Gastrocnemius medialis (tissue), 4 donors: ENCODE measurements at regions not wholly inside any gene's neighbourhood (a gene's known extent, or its start where the extent isn't known, plus 50 kb on each side); places are given as distances from the start of the nearest gene placed in this dataset.

Experiments used
- ATAC-seq, 2 donors: fragments of 150-250 bp; one replicate each; pipeline ENCODE4 v1.9.1; 2016
- DNase-seq, 2 donors: peaks; one replicate each; pipeline ENCODE4 v3.0.0-alpha.2; 2019
- H3K27ac ChIP-seq, 4 donors: fragments of 200-600 bp; sonication (generic); 1 replicate in 1 of 4; 2 replicates in 3 of 4; pipeline ENCODE4 v1.5.1; 2016 to 2018; ENCODE audit warnings: mild to moderate bottlenecking in 2 of 4, moderate library complexity in 1 of 4
- H3K27me3 ChIP-seq, 3 donors: fragments of 200-600 bp; sonication (generic) in 2 of 3; 1 replicate in 1 of 3; 2 replicates in 2 of 3; pipeline versions ENCODE4 v1.5.1 to v1.6.0; 2016 to 2019; ENCODE audit warnings: mild to moderate bottlenecking in 1 of 3, moderate library complexity in 1 of 3
- H3K36me3 ChIP-seq, 2 donors: fragments of 200-600 bp; sonication (generic) in 1 of 2; one replicate each; pipeline ENCODE4 v1.5.1; 2017 to 2018
- H3K4me1 ChIP-seq, 2 donors: fragments of 200-600 bp; sonication (generic) in 1 of 2; one replicate each; pipeline ENCODE4 v1.5.1; 2016 to 2017; ENCODE audit warnings: mild to moderate bottlenecking in 2 of 2
- H3K4me3 ChIP-seq, 4 donors: fragments of 200-600 bp; sonication (generic) in 3 of 4; 1 replicate in 1 of 4; 2 replicates in 3 of 4; pipeline ENCODE4 v1.5.1; 2016 to 2019; ENCODE audit warnings: mild to moderate bottlenecking in 2 of 4
- H3K9me3 ChIP-seq, 3 donors: fragments of 200-600 bp; sonication (generic) in 2 of 3; 1 replicate in 1 of 3; 2 replicates in 2 of 3; pipeline ENCODE4 v1.5.1; 2016 to 2019
- POLR2A ChIP-seq, 2 donors: fragments of 450-650 bp; IDR thresholded peaks; one replicate each; pipeline ENCODE4 v1.6.1; 2017; ENCODE audit warnings: antibody characterized with exemption in 2 of 2, mild to moderate bottlenecking in 2 of 2, moderate library complexity in 2 of 2
- in situ Hi-C, 4 donors: fragments of 200-750 bp; cut with MboI; loops; one replicate each; pipeline versions ENCODE4 v1.15.0 to v1.8.0; 2017; ENCODE audit warnings: low sequenced_read_pairs in 4 of 4
- intact Hi-C: fragments of 100-400 bp; cut with DNase I; formaldehyde crosslinking; loops from one replicate; pipeline ENCODE4 v1.15.1; 2023; ENCODE audit warnings: low total_unique reads
- TF ChIP-seq, protein P1 (sequence below), 5 experiments: fragments of 450-650 bp in 3 of 5; fragments of 200-600 bp in 2 of 5; sonication (generic) in 2 of 5; IDR thresholded peaks in 4 of 5; conservative IDR thresholded peaks in 1 of 5; 1 replicate in 4 of 5; 2 replicates in 1 of 5; pipeline ENCODE4 v1.5.1; 2016 to 2019; ENCODE audit warnings: antibody characterized with exemption in 5 of 5, mild to moderate bottlenecking in 3 of 5, moderate library complexity in 3 of 5

DNA sequence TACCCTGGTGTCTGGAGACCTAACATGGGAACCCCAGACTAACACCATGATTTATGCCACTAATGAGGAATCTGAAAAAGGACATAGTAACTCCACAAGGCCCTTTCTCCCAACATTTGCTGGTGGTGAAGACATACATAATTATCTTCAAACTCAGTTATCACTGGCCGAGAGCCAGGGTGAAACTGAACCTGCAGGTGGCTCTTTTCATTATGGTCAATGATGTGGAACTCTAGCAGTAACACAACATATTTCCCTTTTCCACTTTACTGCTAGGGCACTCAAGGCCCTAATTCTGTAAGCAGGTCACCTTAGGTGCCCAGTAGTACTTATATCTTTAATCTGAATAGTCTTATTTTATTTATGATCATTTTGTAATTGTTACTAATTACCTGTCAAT lies 326.4 kb upstream of the SATB1 start:
- no peak for DNase-seq
- TF ChIP-seq POLR2A (IDR thresholded peaks at IDR 0.05): no peak
- TF ChIP-seq, protein P1, sequence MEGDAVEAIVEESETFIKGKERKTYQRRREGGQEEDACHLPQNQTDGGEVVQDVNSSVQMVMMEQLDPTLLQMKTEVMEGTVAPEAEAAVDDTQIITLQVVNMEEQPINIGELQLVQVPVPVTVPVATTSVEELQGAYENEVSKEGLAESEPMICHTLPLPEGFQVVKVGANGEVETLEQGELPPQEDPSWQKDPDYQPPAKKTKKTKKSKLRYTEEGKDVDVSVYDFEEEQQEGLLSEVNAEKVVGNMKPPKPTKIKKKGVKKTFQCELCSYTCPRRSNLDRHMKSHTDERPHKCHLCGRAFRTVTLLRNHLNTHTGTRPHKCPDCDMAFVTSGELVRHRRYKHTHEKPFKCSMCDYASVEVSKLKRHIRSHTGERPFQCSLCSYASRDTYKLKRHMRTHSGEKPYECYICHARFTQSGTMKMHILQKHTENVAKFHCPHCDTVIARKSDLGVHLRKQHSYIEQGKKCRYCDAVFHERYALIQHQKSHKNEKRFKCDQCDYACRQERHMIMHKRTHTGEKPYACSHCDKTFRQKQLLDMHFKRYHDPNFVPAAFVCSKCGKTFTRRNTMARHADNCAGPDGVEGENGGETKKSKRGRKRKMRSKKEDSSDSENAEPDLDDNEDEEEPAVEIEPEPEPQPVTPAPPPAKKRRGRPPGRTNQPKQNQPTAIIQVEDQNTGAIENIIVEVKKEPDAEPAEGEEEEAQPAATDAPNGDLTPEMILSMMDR (IDR thresholded peaks at IDR 0.05 in 4 of 5, conservative IDR thresholded peaks at IDR 0.05 in 1 of 5): no peak
- no peak overlapping the region for H3K27ac ChIP-seq
- H3K36me3 ChIP-seq: no peaks in the 10 kb centered on the region
- H3K4me3 ChIP-seq: no peak overlapping the region
- H3K9me3 ChIP-seq: no peaks in the 10 kb centered on the region
- no peaks in the 10 kb centered on the region for H3K27me3 ChIP-seq
- no peak for ATAC-seq
- in situ Hi-C loops (loop anchor here in 1 of 4 donors (25.0 kb wide), 1 partner anchor 189 kb away; no protein-coding TSS in a partner anchor), intact Hi-C loops (no loop called here)
- no peaks in the 10 kb centered on the region for H3K4me1 ChIP-seq

- DNase-seq (no peak), ATAC-seq (no peak)
- H3K9me3 ChIP-seq: no peaks in the 10 kb centered on the region
- no peaks in the 10 kb centered on the region for H3K36me3 ChIP-seq
- no peaks in the 10 kb centered on the region for H3K4me1 ChIP-seq
- H3K27me3 ChIP-seq: no peaks in the 10 kb centered on the region
- no peak overlapping the region for H3K4me3 ChIP-seq
- in situ Hi-C loops: no loop called here
- no peak overlapping the region for H3K27ac ChIP-seq
- intact Hi-C loops: no loop called here
- no peak for TF ChIP-seq POLR2A (IDR thresholded peaks at IDR 0.05)
- TF ChIP-seq, protein P1 (IDR thresholded peaks at IDR 0.05 in 4 of 5, conservative IDR thresholded peaks at IDR 0.05 in 1 of 5): no peak
These were observed 322.2 kb upstream of the SATB1 start for GRCh38 chr3:18747383-18747782.

- no peaks in the 10 kb centered on the region for H3K27me3 ChIP-seq
- no peak overlapping the region for H3K4me3 ChIP-seq
- no peaks in the 10 kb centered on the region for H3K9me3 ChIP-seq
- no peak for TF ChIP-seq POLR2A (IDR thresholded peaks at IDR 0.05)
- TF ChIP-seq, protein P1 (IDR thresholded peaks at IDR 0.05 in 4 of 5, conservative IDR thresholded peaks at IDR 0.05 in 1 of 5): no peak
- no peak for DNase-seq
- intact Hi-C loops: no loop called here
- in situ Hi-C loops: no loop called here
- ATAC-seq: no peak
- no peak overlapping the region for H3K27ac ChIP-seq
- H3K36me3 ChIP-seq: no peaks in the 10 kb centered on the region
- no peaks in the 10 kb centered on the region for H3K4me1 ChIP-seq
These were observed 320.3 kb upstream of the SATB1 start for GRCh38 chr3:18745472-18745871.

DNA sequence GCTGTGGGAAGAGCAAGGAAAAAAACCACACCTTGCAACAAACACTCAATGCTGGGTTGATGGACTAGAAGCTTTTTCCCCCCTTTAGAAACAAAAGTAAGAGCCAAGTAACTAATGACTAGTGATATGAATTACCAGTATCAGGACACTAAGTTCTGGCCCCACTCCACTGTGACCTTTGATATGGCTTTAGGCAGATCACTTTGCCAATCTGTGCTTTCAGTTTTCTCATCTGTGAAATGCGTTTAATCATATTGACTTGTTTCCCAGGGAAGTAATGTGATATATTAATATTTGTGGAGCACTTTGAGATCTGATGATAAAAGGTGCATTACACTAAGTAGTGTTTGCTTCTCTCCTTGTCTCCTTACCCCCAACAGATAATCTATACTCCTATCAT lies 319.3 kb upstream of the SATB1 start:
- intact Hi-C loops: no loop called here
- no peak for TF ChIP-seq POLR2A (IDR thresholded peaks at IDR 0.05)
- TF ChIP-seq, protein P1 (IDR thresholded peaks at IDR 0.05 in 4 of 5, conservative IDR thresholded peaks at IDR 0.05 in 1 of 5): no peak

GRCh38 chr3:18743761-18744160 lies 318.6 kb upstream of the SATB1 start:
- Histone ChIP-seq H3K36me3 (no peaks in the 10 kb centered on the region), H3K4me1 (no peaks in the 10 kb centered on the region)

More for the DNA sequence above, 319.3 kb upstream of the SATB1 start:
- no peak for DNase-seq
- H3K36me3 ChIP-seq: no peaks in the 10 kb centered on the region
- H3K4me1 ChIP-seq: no peaks in the 10 kb centered on the region
- H3K4me3 ChIP-seq: no peak overlapping the region
- no peak overlapping the region for H3K27ac ChIP-seq
- H3K9me3 ChIP-seq: no peaks in the 10 kb centered on the region
- in situ Hi-C loops: no loop called here
- no peak for ATAC-seq
- no peaks in the 10 kb centered on the region for H3K27me3 ChIP-seq

More at GRCh38 chr3:18743761-18744160, 318.6 kb upstream of the SATB1 start:
- TF ChIP-seq, protein P1 (IDR thresholded peaks at IDR 0.05 in 4 of 5, conservative IDR thresholded peaks at IDR 0.05 in 1 of 5): no peak
- no peak for TF ChIP-seq POLR2A (IDR thresholded peaks at IDR 0.05)
- Histone ChIP-seq H3K4me3 (no peak overlapping the region), H3K27ac (no peak overlapping the region), H3K27me3 (no peaks in the 10 kb centered on the region), H3K9me3 (no peaks in the 10 kb centered on the region)
- in situ Hi-C loops: no loop called here
- ATAC-seq (no peak), DNase-seq (no peak)
- intact Hi-C loops: no loop called here
